Endothelial cell of umbilical vein (primary cell): ENCODE measurements at regions not wholly inside any gene's neighbourhood (a gene's known extent, or its start where the extent isn't known, plus 50 kb on each side); places are given as distances from the start of the nearest gene placed in this dataset.
A peak's percentile ranks its signal among the peaks of the same experiment; 100 is the strongest.

ENCODE experiments used
- BruUV-seq: library from RNA; stranded (reverse); fragments of 400-500 nt; replicated peaks from 2 replicates; lab custom pipeline; 2021; lab: Mats Ljungman, UMichigan
- CTCF ChIA-PET: fragments of 300-600, 350-600 bp; sonication (Branson Sonifier 250); formaldehyde crosslinking; loops from one replicate; lab custom pipeline; 2021; ENCODE audit warnings: antibody characterized with exemption, inconsistent platforms; lab: Charles Lee
- POLR2A ChIA-PET: fragments of 300-600, 350-600 bp; sonication (Branson Sonifier 250); formaldehyde crosslinking; loops from one replicate; lab custom pipeline; 2021; ENCODE audit warnings: antibody characterized with exemption, inconsistent platforms; lab: Charles Lee
- DNase-seq: peaks from one replicate; pipeline ENCODE4 v3.0.0-alpha.2; 2011; ENCODE audit warnings: low read depth, low spot score
- FAIRE-seq: peaks from 2 replicates; lab custom pipeline; 2011; peaks lifted over from hg19 to GRCh38; lab: Jason Lieb, UNC
- H2AFZ ChIP-seq: 2 replicates; pipeline ENCODE4 v1.6.0; 2012; ENCODE audit warnings: low read depth, low read length, control low read depth, inconsistent platforms
- H3K27ac ChIP-seq: 2 replicates; pipeline ENCODE4 v1.5.1; 2011; ENCODE audit warnings: low read depth, mild to moderate bottlenecking, control low read depth, low read length, moderate library complexity; ENCODE audit not compliant: insufficient read depth
- H3K27me3 ChIP-seq, 2 experiments: 2 replicates each; pipeline versions ENCODE4 v1.6.0 to v1.6.1; 2011; ENCODE audit warnings: low read length in 2 of 2, mixed read lengths in 1 of 2; ENCODE audit not compliant: control insufficient read depth in 2 of 2, insufficient read depth in 2 of 2
- H3K36me3 ChIP-seq, 2 experiments: 2 replicates in 1 of 2; 3 replicates in 1 of 2; pipeline ENCODE4 v1.5.1; 2011; ENCODE audit warnings: low read length in 2 of 2, mild to moderate bottlenecking in 1 of 2, moderate library complexity in 1 of 2; ENCODE audit not compliant: control insufficient read depth in 2 of 2, insufficient read depth in 2 of 2; ENCODE audit errors: extremely low read depth in 1 of 2
- H3K4me1 ChIP-seq: 3 replicates; pipeline ENCODE4 v1.5.1; 2011; ENCODE audit warnings: mild to moderate bottlenecking, low read length; ENCODE audit not compliant: control insufficient read depth, insufficient read depth; ENCODE audit errors: extremely low read depth
- H3K4me2 ChIP-seq: 2 replicates; pipeline ENCODE4 v1.6.1; 2011; ENCODE audit warnings: low read length, control low read depth, mixed read lengths; ENCODE audit not compliant: insufficient read depth
- H3K4me3 ChIP-seq, 3 experiments: fragments of 200-600 bp in 1 of 3; sonication (generic), shearing (Covaris generic) in 1 of 3; replicated peaks in 1 of 3; 2 replicates each; pipeline ENCODE4 v1.5.1; 2011 to 2016; ENCODE audit warnings: control low read depth in 3 of 3, low read length in 3 of 3, mild to moderate bottlenecking in 2 of 3, inconsistent platforms in 1 of 3, low read depth in 1 of 3, moderate library complexity in 1 of 3; ENCODE audit not compliant: insufficient read depth in 1 of 3
- H3K79me2 ChIP-seq: 2 replicates; pipeline ENCODE4 v1.6.0; 2012; ENCODE audit warnings: low read length, inconsistent platforms; ENCODE audit not compliant: control insufficient read depth, insufficient read depth
- H3K9ac ChIP-seq: replicated peaks from 2 replicates; pipeline ENCODE3; 2011; ENCODE audit warnings: low read length, control low read depth; ENCODE audit not compliant: insufficient read depth; ENCODE audit errors: extremely low read depth
- H3K9me1 ChIP-seq: replicated peaks from 3 replicates; pipeline ENCODE4 v1.6.0; 2011; ENCODE audit warnings: mild to moderate bottlenecking, low read length; ENCODE audit not compliant: control insufficient read depth, insufficient read depth; ENCODE audit errors: extremely low read depth
- H3K9me3 ChIP-seq: replicated peaks from 2 replicates; pipeline ENCODE4 v1.5.1; 2012; ENCODE audit warnings: low read length, inconsistent platforms; ENCODE audit not compliant: control insufficient read depth, insufficient read depth
- H4K20me1 ChIP-seq: replicated peaks from 2 replicates; pipeline ENCODE3; 2011; ENCODE audit warnings: mild to moderate bottlenecking, low read length; ENCODE audit not compliant: control insufficient read depth, insufficient read depth; ENCODE audit errors: extremely low read depth
- EZH2 ChIP-seq: IDR thresholded peaks from 2 replicates; pipeline ENCODE4 v1.6.1; 2012; ENCODE audit warnings: borderline replicate concordance, low read depth, mild to moderate bottlenecking, moderate library complexity, low read length, inconsistent platforms; ENCODE audit not compliant: severe bottlenecking
- FOS ChIP-seq: IDR thresholded peaks from 2 replicates; pipeline ENCODE4 v1.6.1; 2011; ENCODE audit warnings: mild to moderate bottlenecking, low read length, moderate library complexity, borderline replicate concordance; ENCODE audit not compliant: insufficient read depth
- GATA2 ChIP-seq: IDR thresholded peaks from 2 replicates; pipeline ENCODE4 v1.7.0; 2011; ENCODE audit warnings: low read depth, mild to moderate bottlenecking, moderate library complexity, mixed read lengths, low read length; ENCODE audit not compliant: insufficient read length, insufficient read depth
- JUN ChIP-seq: IDR thresholded peaks from 2 replicates; pipeline ENCODE4 v1.6.1; 2011; ENCODE audit warnings: borderline replicate concordance, low read depth; ENCODE audit not compliant: insufficient read length, insufficient read depth
- MYC ChIP-seq: IDR thresholded peaks from one replicate; pipeline ENCODE4 v1.6.1; 2011; ENCODE audit warnings: mild to moderate bottlenecking, low read depth, low read length
- POLR2A ChIP-seq: IDR thresholded peaks from 2 replicates; pipeline ENCODE4 v1.6.1; 2012; ENCODE audit warnings: low read depth, mild to moderate bottlenecking, control low read depth, low read length
- POLR2AphosphoS5 ChIP-seq: IDR thresholded peaks from 2 replicates; pipeline ENCODE4 v1.6.1; 2012; ENCODE audit warnings: low read depth, mild to moderate bottlenecking, control low read depth, low read length, moderate library complexity; ENCODE audit not compliant: insufficient read depth
- dilution Hi-C: fragments of 300-500 bp; cut with MboI; formaldehyde crosslinking; loops from one replicate; pipeline ENCODE4 v1.15.0; 2019; ENCODE audit warnings: low sequenced_read_pairs; ENCODE audit not compliant: extremely low pct_ligation_motif_present
- intact Hi-C: fragments of 100-400 bp; cut with micrococcal nuclease; formaldehyde crosslinking; loops from one replicate; pipeline ENCODE4 v1.10.0; 2022
- TF ChIP-seq, protein P1 (sequence below), 2 donors: IDR thresholded peaks; 1 replicate in 1 of 2; 2 replicates in 1 of 2; pipeline ENCODE4 v1.5.1; 2011; ENCODE audit warnings: low read length in 2 of 2, mild to moderate bottlenecking in 2 of 2, moderate library complexity in 2 of 2, control low read depth in 1 of 2, inconsistent platforms in 1 of 2, low read depth in 1 of 2; ENCODE audit not compliant: insufficient read depth in 1 of 2; ENCODE audit errors: extremely low read depth in 1 of 2
- TF ChIP-seq, protein P2 (sequence below): IDR thresholded peaks from 2 replicates; pipeline ENCODE4 v1.6.1; 2011; ENCODE audit not compliant: insufficient read depth, insufficient read length

DNA sequence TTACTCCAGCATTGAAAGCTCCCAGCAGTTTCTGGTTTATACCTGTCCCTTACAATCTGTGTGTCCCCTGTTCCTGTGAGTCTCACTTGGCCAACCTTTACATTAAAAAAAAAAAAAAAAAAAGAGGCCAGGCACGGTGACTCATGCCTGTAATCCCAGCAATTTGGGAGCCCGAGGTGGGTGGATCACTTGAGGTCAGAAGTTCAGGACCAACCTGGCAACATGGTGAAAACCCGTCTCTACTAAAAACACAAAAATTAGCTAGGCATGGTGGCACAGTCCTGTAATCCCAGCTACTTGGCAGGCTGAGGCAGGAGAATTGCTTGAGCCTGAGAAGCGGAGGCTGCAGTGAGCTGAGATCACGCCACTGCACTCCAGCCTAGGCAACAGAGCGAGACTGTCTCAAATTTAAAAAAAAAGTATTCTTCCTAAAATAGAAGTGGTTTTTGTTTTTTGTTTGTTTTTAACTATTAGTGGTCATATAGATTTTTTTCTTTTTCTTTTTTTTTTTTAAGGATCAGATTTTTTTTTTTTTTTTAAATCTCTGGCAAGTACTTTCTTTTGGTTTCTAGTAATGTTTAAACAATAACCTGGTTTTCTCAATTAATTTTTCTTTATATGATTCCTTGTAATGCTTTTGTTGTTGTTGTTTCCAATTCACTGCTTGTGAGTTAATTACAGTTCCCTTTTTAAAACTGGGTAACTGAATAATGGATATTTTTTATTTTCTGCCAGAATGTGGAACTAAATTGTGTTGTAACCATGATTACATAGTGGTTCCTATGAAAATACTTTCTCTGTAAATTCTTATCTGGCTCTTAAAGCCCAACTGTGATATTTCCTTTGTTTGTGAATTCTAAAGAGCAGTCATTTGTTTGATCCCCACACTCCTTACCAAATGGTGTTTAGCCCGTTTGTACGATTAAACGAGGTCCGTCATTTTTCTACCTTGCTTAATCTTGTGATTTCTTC lies 116.8 kb downstream of the CTAGE1 start:
- Histone ChIP-seq H3K9ac (no peak overlapping the region), H3K4me1 (no peaks in the 10 kb centered on the region), H3K27ac (no peak overlapping the region), H3K27me3 (no peaks in the 10 kb centered on the region), H3K9me3 (no peaks in the 10 kb centered on the region), H4K20me1 (no peaks in the 10 kb centered on the region), H3K4me3 (no peak overlapping the region), H3K4me2 (no peak overlapping the region), H3K9me1 (no peaks in the 10 kb centered on the region), H3K36me3 (no peaks in the 10 kb centered on the region), H3K79me2 (no peaks in the 10 kb centered on the region), H2AFZ (peak overlapping the region; percentile 46)
- no TSS peak for BruUV-seq
- intact Hi-C loops (no loop called here), dilution Hi-C loops (no loop called here)
- FAIRE-seq (no peak), DNase-seq (peak; percentile 43)
- ChIA-PET CTCF (interaction anchor here (0.7 to 0.8 kb wide), 2 partner anchors 78 to 138 kb away, joined by 3 to 4 read pairs; no protein-coding TSS in a partner anchor), POLR2A (no interaction called here)
- no peak for TF ChIP-seq POLR2A
- no peak for TF ChIP-seq POLR2AphosphoS5
- no peak for TF ChIP-seq EZH2
- TF ChIP-seq JUN, result no peak
- TF ChIP-seq FOS, result no peak

DNA sequence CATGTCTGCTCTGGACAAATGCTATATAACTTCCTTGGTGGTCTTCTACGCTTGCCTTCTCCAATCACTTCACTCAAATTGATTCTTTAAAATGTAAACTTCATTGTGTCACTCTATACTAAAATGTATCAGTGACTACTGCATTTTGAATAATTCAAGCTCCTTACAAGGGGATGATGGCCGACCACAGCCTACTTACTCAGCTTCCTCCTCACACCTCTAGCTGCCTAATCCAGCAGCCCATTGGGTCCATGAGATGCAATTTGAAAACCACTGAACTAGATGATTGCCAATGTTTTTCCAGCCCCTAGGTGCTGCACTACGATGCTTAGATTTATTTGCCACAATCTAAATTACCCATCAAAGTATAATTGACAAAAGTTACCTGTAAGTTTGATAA lies 120.7 kb downstream of the CTAGE1 start:
- H3K4me3 ChIP-seq, result no peak overlapping the region
- no TSS peak for BruUV-seq
- intact Hi-C loops, result no loop called here

More for the DNA sequence above, 120.7 kb downstream of the CTAGE1 start:
- POLR2A ChIA-PET, result no interaction called here
- Histone ChIP-seq H3K36me3 (no peaks in the 10 kb centered on the region), H3K4me1 (no peaks in the 10 kb centered on the region), H3K9me1 (no peaks in the 10 kb centered on the region), H3K27me3 (no peaks in the 10 kb centered on the region), H3K79me2 (no peaks in the 10 kb centered on the region), H3K9me3 (no peaks in the 10 kb centered on the region), H3K4me2 (no peak overlapping the region), H3K9ac (no peak overlapping the region), H4K20me1 (no peaks in the 10 kb centered on the region), H2AFZ (no peak overlapping the region), H3K27ac (no peak overlapping the region)
- FAIRE-seq, result no peak
- DNase-seq, result no peak
- CTCF ChIA-PET, result no interaction called here
- dilution Hi-C loops, result no loop called here
- TF ChIP-seq JUN, result no peak
- TF ChIP-seq GATA2, result no peak
- TF ChIP-seq, protein P1, sequence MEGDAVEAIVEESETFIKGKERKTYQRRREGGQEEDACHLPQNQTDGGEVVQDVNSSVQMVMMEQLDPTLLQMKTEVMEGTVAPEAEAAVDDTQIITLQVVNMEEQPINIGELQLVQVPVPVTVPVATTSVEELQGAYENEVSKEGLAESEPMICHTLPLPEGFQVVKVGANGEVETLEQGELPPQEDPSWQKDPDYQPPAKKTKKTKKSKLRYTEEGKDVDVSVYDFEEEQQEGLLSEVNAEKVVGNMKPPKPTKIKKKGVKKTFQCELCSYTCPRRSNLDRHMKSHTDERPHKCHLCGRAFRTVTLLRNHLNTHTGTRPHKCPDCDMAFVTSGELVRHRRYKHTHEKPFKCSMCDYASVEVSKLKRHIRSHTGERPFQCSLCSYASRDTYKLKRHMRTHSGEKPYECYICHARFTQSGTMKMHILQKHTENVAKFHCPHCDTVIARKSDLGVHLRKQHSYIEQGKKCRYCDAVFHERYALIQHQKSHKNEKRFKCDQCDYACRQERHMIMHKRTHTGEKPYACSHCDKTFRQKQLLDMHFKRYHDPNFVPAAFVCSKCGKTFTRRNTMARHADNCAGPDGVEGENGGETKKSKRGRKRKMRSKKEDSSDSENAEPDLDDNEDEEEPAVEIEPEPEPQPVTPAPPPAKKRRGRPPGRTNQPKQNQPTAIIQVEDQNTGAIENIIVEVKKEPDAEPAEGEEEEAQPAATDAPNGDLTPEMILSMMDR (IDR thresholded peaks at IDR 0.05; ENCODE audit: extremely low read depth in 1 of 2, insufficient read depth in 1 of 2, low read depth in 1 of 2, low read length in 2 of 2), result no peak
- TF ChIP-seq POLR2A, result no peak
- TF ChIP-seq MYC, result no peak
- no peak for TF ChIP-seq EZH2
- TF ChIP-seq POLR2AphosphoS5, result no peak
- TF ChIP-seq, protein P2, sequence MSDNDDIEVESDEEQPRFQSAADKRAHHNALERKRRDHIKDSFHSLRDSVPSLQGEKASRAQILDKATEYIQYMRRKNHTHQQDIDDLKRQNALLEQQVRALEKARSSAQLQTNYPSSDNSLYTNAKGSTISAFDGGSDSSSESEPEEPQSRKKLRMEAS, result no peak
- no peak for TF ChIP-seq FOS
